HG03139 (cell line): ENCODE measurements at regions not wholly inside any gene's neighbourhood (a gene's known extent, or its start where the extent isn't known, plus 50 kb on each side); places are given as distances from the start of the nearest gene placed in this dataset.
"Not testable (repeated sequence)": the region's sequence is repeated elsewhere in the genome, so short reads cannot be mapped to it uniquely, and the experiment has no call there.

Source experiments
- ATAC-seq: cut with Tn5 transposase; IDR thresholded peaks from one replicate; pipeline ENCODE4 v1.9.1; 2021; ENCODE audit not compliant: unreplicated experiment

- no peak for ATAC-seq
Observed at GRCh38 chr5:155753943-155754581, 572.9 kb upstream of the SGCD start.

- ATAC-seq: no peak
Observed at GRCh38 chr5:155759252-155759651, 567.7 kb upstream of the SGCD start.

GRCh38 chr5:155759984-155760383 lies 567.0 kb upstream of the SGCD start:
- ATAC-seq: no peak

GRCh38 chr5:155761502-155761901 lies 565.5 kb upstream of the SGCD start:
- no peak for ATAC-seq

GRCh38 chr5:155765715-155766114 lies 561.2 kb upstream of the SGCD start:
- no peak for ATAC-seq

- no peak for ATAC-seq
Observed at GRCh38 chr5:155767470-155767869, 559.5 kb upstream of the SGCD start.

- ATAC-seq: no peak
Observed at GRCh38 chr5:155768332-155768731, 558.6 kb upstream of the SGCD start.

- no peak for ATAC-seq
Observed at GRCh38 chr5:155772009-155772662, 554.8 kb upstream of the SGCD start.

GRCh38 chr5:155773680-155774079 lies 553.3 kb upstream of the SGCD start:
- ATAC-seq: no peak

GRCh38 chr5:155780260-155780659 lies 546.7 kb upstream of the SGCD start:
- ATAC-seq: no peak

GRCh38 chr5:155783246-155783645 lies 543.7 kb upstream of the SGCD start:
- no peak for ATAC-seq

- no peak for ATAC-seq
Observed at GRCh38 chr5:155783791-155784190, 543.2 kb upstream of the SGCD start.

- ATAC-seq: no peak
Observed at GRCh38 chr5:155786108-155786507, 540.9 kb upstream of the SGCD start.

- ATAC-seq: no peak
Observed at GRCh38 chr5:155792873-155793272, 534.1 kb upstream of the SGCD start.

- no peak for ATAC-seq
Observed at GRCh38 chr5:155794795-155795194, 532.2 kb upstream of the SGCD start.

GRCh38 chr5:155799308-155799707 lies 527.7 kb upstream of the SGCD start:
- ATAC-seq: no peak

- ATAC-seq: no peak
Observed at GRCh38 chr5:155807884-155808576, 518.9 kb upstream of the SGCD start.

- ATAC-seq: no peak
Observed at GRCh38 chr5:155815248-155815647, 511.7 kb upstream of the SGCD start.

GRCh38 chr5:155822177-155822576 lies 504.8 kb upstream of the SGCD start:
- no peak for ATAC-seq

- no peak for ATAC-seq
Observed at GRCh38 chr5:155826611-155827507, 500.1 kb upstream of the SGCD start.

- not testable (repeated sequence) for ATAC-seq
Observed at GRCh38 chr5:155827508-155827815, 499.5 kb upstream of the SGCD start.
